ENCODE measurements at regions not wholly inside any gene's neighbourhood (a gene's known extent, or its start where the extent isn't known, plus 50 kb on each side); places are given as distances from the start of the nearest gene placed in this dataset.

DNA sequence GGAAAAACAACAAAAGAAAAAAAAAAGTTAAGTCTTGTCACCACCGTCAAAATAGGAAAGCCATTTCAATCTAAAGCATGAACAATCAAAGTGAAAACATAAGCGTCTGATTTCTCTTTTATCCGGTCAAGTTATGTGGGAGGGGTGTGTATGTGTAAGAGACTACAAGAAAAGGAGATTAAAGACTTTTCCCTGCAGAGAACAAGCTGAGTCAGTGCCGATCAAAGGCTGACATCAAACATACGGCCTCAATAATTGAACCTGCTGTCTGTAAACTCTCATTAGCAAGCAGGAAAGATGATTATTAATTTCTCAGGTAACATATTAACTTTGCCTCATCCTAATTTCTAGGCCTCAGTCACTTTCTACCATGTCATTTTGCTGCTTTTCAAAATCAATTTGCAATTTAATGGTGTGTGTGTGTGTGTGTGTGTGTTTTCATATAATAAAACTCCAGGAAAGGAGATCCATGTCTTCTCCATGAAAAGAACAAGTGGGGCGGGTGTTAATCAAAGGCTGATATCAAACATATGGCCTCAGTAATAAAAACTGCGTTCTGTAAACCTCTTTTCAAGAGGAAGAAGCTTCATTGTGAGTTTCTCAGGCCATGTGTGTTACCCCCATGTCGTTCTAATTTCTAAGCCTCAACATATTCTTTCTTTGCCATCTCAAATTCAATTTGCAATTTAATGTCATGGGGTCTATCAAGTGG lies 649.1 kb upstream of the SORCS1 start:
- TF ChIP-seq, protein P1, sequence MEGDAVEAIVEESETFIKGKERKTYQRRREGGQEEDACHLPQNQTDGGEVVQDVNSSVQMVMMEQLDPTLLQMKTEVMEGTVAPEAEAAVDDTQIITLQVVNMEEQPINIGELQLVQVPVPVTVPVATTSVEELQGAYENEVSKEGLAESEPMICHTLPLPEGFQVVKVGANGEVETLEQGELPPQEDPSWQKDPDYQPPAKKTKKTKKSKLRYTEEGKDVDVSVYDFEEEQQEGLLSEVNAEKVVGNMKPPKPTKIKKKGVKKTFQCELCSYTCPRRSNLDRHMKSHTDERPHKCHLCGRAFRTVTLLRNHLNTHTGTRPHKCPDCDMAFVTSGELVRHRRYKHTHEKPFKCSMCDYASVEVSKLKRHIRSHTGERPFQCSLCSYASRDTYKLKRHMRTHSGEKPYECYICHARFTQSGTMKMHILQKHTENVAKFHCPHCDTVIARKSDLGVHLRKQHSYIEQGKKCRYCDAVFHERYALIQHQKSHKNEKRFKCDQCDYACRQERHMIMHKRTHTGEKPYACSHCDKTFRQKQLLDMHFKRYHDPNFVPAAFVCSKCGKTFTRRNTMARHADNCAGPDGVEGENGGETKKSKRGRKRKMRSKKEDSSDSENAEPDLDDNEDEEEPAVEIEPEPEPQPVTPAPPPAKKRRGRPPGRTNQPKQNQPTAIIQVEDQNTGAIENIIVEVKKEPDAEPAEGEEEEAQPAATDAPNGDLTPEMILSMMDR (IDR thresholded peaks at IDR 0.05; ENCODE audit: insufficient read depth, low read length, poor library complexity, severe bottlenecking), result no peak
- no peak for TF ChIP-seq EZH2phosphoT487 (conservative IDR thresholded peaks at IDR 0.05; ENCODE audit: low read length)
